Eye (tissue), 1 donor: ENCODE measurements at regions not wholly inside any gene's neighbourhood (a gene's known extent, or its start where the extent isn't known, plus 50 kb on each side); places are given as distances from the start of the nearest gene placed in this dataset.

ENCODE experiments used
- DNase-seq: peaks from one replicate; pipeline ENCODE4 v3.0.0-alpha.2; 2015

DNA sequence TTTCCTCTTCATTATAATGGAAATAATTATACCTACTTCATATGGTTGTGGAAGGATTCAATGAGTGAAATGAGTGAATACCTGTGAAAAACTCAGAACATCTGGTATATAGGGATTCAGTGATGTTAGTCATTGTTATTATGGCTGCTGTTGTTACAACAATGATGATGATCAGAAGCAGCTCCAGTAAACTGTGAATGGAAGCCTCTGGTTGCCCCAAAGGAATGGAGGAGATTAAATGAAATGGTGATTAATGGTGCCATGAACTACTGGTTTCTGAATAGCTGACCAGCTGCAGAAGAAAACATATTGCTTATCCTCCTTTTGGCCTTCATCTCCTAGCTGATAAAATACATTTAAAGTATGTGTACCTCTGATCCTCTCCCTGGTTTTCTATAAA is 372.0 kb downstream of the ARHGEF28 start:
- no peak for DNase-seq

- DNase-seq, result no peak
These were observed 370.3 kb downstream of the ARHGEF28 start for GRCh38 chr5:73996151-73996755.

DNA sequence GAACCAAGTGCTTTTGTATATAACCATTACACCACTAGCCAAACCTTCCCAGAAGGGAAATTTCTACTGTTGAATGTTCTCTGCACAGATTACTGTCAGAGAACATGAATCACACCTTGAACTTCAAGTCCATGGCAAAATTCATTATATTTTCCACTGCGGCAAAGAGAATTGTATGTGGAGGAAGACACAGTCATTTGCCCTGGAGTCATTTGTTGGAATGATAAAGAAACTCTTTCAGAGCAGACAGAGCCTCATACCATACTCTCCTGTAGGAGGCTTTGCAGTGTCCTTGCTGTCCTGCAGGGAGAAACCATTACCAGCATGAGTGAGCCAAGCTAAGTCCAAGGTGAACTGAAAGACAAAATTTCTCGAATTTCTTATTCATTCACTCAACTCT is 369.0 kb downstream of the ARHGEF28 start:
- no peak for DNase-seq
